Neural cell (in vitro differentiated cells): ENCODE measurements at regions not wholly inside any gene's neighbourhood (a gene's known extent, or its start where the extent isn't known, plus 50 kb on each side); places are given as distances from the start of the nearest gene placed in this dataset.

Source experiments
- H2AFZ ChIP-seq: fragments of 200-600, 300-800 bp; sonication (generic), shearing (Covaris generic); 2 replicates; pipeline ENCODE4 v1.6.0; 2014; ENCODE audit warnings: low read depth, mild to moderate bottlenecking, antibody characterized with exemption, low read length, moderate library complexity
- H3F3A ChIP-seq: fragments of 200-600 bp; shearing (Covaris generic); 2 replicates; pipeline ENCODE4 v1.6.1; 2016; ENCODE audit warnings: mild to moderate bottlenecking, moderate library complexity, mixed read lengths, antibody characterized with exemption, low read length; ENCODE audit not compliant: insufficient read depth, poor library complexity, severe bottlenecking
- H3K27ac ChIP-seq: fragments of 200-600, 300-800 bp; sonication (generic), shearing (Covaris generic); 2 replicates; pipeline ENCODE4 v1.5.1; 2014; ENCODE audit warnings: mild to moderate bottlenecking, low read length, moderate library complexity
- H3K27me3 ChIP-seq: fragments of 300-800, 200-600 bp; sonication (generic), shearing (Covaris generic); 2 replicates; pipeline ENCODE4 v1.6.0; 2014; ENCODE audit warnings: mild to moderate bottlenecking, low read depth, low read length, moderate library complexity; ENCODE audit not compliant: insufficient read depth
- H3K36me3 ChIP-seq: fragments of 300-800, 200-600 bp; sonication (generic), shearing (Covaris generic); 2 replicates; pipeline ENCODE4 v1.5.1; 2014; ENCODE audit warnings: mild to moderate bottlenecking, antibody characterized with exemption, low read length, moderate library complexity; ENCODE audit not compliant: insufficient read depth
- H3K4me2 ChIP-seq: fragments of 300-800, 200-600 bp; sonication (generic), shearing (Covaris generic); 2 replicates; pipeline ENCODE4 v1.6.0; 2014; ENCODE audit warnings: mild to moderate bottlenecking, low read length
- H3K4me3 ChIP-seq: fragments of 300-800, 200-600 bp; sonication (generic), shearing (Covaris generic); 2 replicates; pipeline ENCODE4 v1.5.1; 2014; ENCODE audit warnings: mild to moderate bottlenecking, low read length, moderate library complexity
- H3K79me2 ChIP-seq: fragments of 200-600 bp; shearing (Covaris generic); replicated peaks from 2 replicates; pipeline ENCODE4 v1.6.0; 2014; ENCODE audit warnings: mild to moderate bottlenecking, low read length, moderate library complexity; ENCODE audit not compliant: insufficient read depth
- H3K9ac ChIP-seq: fragments of 300-800, 200-600 bp; sonication (generic), shearing (Covaris generic); 2 replicates; pipeline ENCODE4 v1.6.1; 2016; ENCODE audit warnings: mild to moderate bottlenecking, low read length, mixed read lengths
- H3K9me2 ChIP-seq: fragments of 200-600 bp; shearing (Covaris generic); 2 replicates; pipeline ENCODE4 v1.6.1; 2016; ENCODE audit warnings: mild to moderate bottlenecking, low read length, mixed read lengths; ENCODE audit not compliant: insufficient read depth
- H3K9me3 ChIP-seq: fragments of 200-600, 300-800 bp; sonication (generic), shearing (Covaris generic); 2 replicates; pipeline ENCODE4 v1.6.1; 2016; ENCODE audit warnings: mild to moderate bottlenecking, mixed run types, low read length, moderate library complexity, mixed read lengths
- H4K20me1 ChIP-seq: fragments of 200-600 bp; shearing (Covaris generic); 2 replicates; pipeline ENCODE4 v1.6.1; 2016; ENCODE audit warnings: mild to moderate bottlenecking, mixed run types; ENCODE audit not compliant: insufficient read depth
- EP300 ChIP-seq: fragments of 450-650 bp; conservative IDR thresholded peaks from 2 replicates; pipeline ENCODE4 v1.6.1; 2014; ENCODE audit warnings: antibody characterized with exemption, mild to moderate bottlenecking, moderate library complexity; ENCODE audit not compliant: poor library complexity, severe bottlenecking
- EZH2 ChIP-seq: fragments of 200-600, 300-800 bp; shearing (Covaris generic), sonication (generic); IDR thresholded peaks from 2 replicates; pipeline ENCODE4 v1.6.1; 2014; ENCODE audit warnings: antibody characterized with exemption, low read length, borderline replicate concordance, mild to moderate bottlenecking; ENCODE audit not compliant: insufficient read depth, poor library complexity, severe bottlenecking
- MXI1 ChIP-seq: fragments of 450-650 bp; conservative IDR thresholded peaks from 2 replicates; pipeline ENCODE4 v1.6.1; 2014; ENCODE audit warnings: antibody characterized with exemption, mild to moderate bottlenecking; ENCODE audit not compliant: poor library complexity, severe bottlenecking
- POLR2AphosphoS5 ChIP-seq: IDR thresholded peaks from 2 replicates; pipeline ENCODE4 v1.6.1; 2012
- REST ChIP-seq: IDR thresholded peaks from 2 replicates; pipeline ENCODE4 v1.6.1; 2012; ENCODE audit warnings: borderline replicate concordance
- TAF1 ChIP-seq: IDR thresholded peaks from 2 replicates; pipeline ENCODE4 v1.6.1; 2012; ENCODE audit warnings: low read depth
- TF ChIP-seq, protein P1 (sequence below): fragments of 450-650 bp; IDR thresholded peaks from 2 replicates; pipeline ENCODE4 v1.5.1; 2014; ENCODE audit warnings: antibody characterized with exemption, mild to moderate bottlenecking, moderate library complexity; ENCODE audit not compliant: poor library complexity, severe bottlenecking

DNA sequence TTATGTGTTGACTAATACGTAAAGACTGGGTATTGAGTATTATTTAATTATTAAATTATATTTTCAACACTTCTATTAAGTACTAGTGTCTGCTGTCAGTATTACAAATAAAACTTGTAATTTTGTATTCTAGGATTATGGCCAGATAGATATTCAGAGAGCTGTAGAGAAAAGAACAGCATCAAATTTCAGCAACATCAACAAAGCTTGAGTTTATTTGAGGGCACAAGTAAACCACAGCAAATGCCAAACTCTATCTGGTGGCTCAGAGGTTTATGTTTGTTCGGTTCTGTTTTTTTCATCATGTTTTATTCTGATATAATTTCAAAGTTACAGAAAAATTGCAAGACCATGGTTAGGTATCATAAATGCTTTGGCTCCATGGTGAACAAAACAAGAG, 1530.5 kb downstream of the PCDH18 start:
- no peak overlapping the region for H3K27ac ChIP-seq
- H2AFZ ChIP-seq: no peak overlapping the region
- TF ChIP-seq EZH2 (no peak), REST (no peak), MXI1 (no peak)
- TF ChIP-seq, protein P1, sequence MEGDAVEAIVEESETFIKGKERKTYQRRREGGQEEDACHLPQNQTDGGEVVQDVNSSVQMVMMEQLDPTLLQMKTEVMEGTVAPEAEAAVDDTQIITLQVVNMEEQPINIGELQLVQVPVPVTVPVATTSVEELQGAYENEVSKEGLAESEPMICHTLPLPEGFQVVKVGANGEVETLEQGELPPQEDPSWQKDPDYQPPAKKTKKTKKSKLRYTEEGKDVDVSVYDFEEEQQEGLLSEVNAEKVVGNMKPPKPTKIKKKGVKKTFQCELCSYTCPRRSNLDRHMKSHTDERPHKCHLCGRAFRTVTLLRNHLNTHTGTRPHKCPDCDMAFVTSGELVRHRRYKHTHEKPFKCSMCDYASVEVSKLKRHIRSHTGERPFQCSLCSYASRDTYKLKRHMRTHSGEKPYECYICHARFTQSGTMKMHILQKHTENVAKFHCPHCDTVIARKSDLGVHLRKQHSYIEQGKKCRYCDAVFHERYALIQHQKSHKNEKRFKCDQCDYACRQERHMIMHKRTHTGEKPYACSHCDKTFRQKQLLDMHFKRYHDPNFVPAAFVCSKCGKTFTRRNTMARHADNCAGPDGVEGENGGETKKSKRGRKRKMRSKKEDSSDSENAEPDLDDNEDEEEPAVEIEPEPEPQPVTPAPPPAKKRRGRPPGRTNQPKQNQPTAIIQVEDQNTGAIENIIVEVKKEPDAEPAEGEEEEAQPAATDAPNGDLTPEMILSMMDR: no peak
- H4K20me1 ChIP-seq: no peaks in the 10 kb centered on the region
- no peaks in the 10 kb centered on the region for H3K36me3 ChIP-seq
- no peak overlapping the region for H3K4me3 ChIP-seq
- H3K9me2 ChIP-seq: no peaks in the 10 kb centered on the region
- H3K27me3 ChIP-seq: no peaks in the 10 kb centered on the region
- H3K9me3 ChIP-seq: no peaks in the 10 kb centered on the region
- H3K4me2 ChIP-seq: no peak overlapping the region
- no peaks in the 10 kb centered on the region for H3K79me2 ChIP-seq
- H3F3A ChIP-seq: no peaks in the 10 kb centered on the region
- H3K9ac ChIP-seq: no peak overlapping the region

DNA sequence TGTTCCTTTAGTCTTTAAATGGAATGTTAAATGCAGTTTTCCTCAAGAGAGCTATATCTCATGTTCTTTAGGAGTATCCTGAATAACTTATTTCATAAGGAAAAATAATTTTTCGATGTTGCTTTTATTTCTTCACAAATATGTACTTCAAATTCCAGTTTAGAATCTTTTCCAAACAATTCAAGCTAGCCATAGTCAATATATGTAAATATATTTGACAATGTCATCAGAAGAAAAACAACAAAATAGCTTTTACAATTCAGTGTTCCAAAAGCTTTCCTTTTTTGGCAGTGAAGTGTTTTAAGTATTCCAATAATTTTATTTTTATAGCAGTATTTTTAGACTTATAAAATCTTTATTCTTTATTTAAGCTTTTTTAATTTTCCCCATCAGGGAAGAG, 1532.0 kb downstream of the PCDH18 start:
- no peak overlapping the region for H3K9ac ChIP-seq
- no peaks in the 10 kb centered on the region for H3K27me3 ChIP-seq
- no peaks in the 10 kb centered on the region for H3K36me3 ChIP-seq
- no peaks in the 10 kb centered on the region for H3F3A ChIP-seq
- no peaks in the 10 kb centered on the region for H3K9me3 ChIP-seq
- no peaks in the 10 kb centered on the region for H3K9me2 ChIP-seq
- H2AFZ ChIP-seq: no peak overlapping the region
- TF ChIP-seq EP300 (no peak), EZH2 (no peak), TAF1 (no peak), POLR2AphosphoS5 (no peak)
- TF ChIP-seq, protein P1: no peak
- no peak overlapping the region for H3K27ac ChIP-seq
- no peaks in the 10 kb centered on the region for H4K20me1 ChIP-seq
- no peaks in the 10 kb centered on the region for H3K79me2 ChIP-seq
- no peak overlapping the region for H3K4me2 ChIP-seq
- no peak overlapping the region for H3K4me3 ChIP-seq
